Activated T-cell treated with anti-CD3 and anti-CD28 coated beads, Interleukin-2, amount 50 U/mL, for 4 hours (primary cell): ENCODE measurements at regions not wholly inside any gene's neighbourhood (a gene's known extent, or its start where the extent isn't known, plus 50 kb on each side); places are given as distances from the start of the nearest gene placed in this dataset.
"Not testable (repeated sequence)": the region's sequence is repeated elsewhere in the genome, so short reads cannot be mapped to it uniquely, and the experiment has no call there.

Source experiments
- ATAC-seq, 2 donors: fragments of 200-7000 bp; cut with Tn5 transposase; one replicate each; pipeline ENCODE4 v1.10.0; 2021
- DNase-seq: peaks from one replicate; pipeline ENCODE4 v3.0.0-alpha.2; 2020
- H3K27me3 Mint-ChIP-seq: one replicate; pipeline ENCODE4 v1.8.0; 2021; ENCODE audit warnings: low read depth, mixed read lengths
- H3K36me3 Mint-ChIP-seq: one replicate; pipeline ENCODE4 v1.8.0; 2022; ENCODE audit warnings: mixed read lengths; ENCODE audit not compliant: insufficient read depth
- H3K4me1 Mint-ChIP-seq: one replicate; pipeline ENCODE4 v1.8.0; 2021; ENCODE audit warnings: low read depth, mixed read lengths
- H3K4me3 Mint-ChIP-seq: one replicate; pipeline ENCODE4 v1.8.0; 2021; ENCODE audit warnings: mild to moderate bottlenecking, moderate library complexity, mixed read lengths
- H3K9me3 Mint-ChIP-seq: one replicate; pipeline ENCODE4 v1.8.0; 2021; ENCODE audit warnings: mixed read lengths

GRCh38 chrX:55924574-55924973 lies 207.0 kb downstream of the RRAGB start:
- peaks cover 4% of the 10 kb centered on the region for H3K36me3 Mint-ChIP-seq
- DNase-seq (no peak), ATAC-seq (no peak)
- no peak overlapping the region for H3K4me3 Mint-ChIP-seq
- no peaks in the 10 kb centered on the region for H3K27me3 Mint-ChIP-seq
- H3K4me1 Mint-ChIP-seq, result no peaks in the 10 kb centered on the region
- H3K9me3 Mint-ChIP-seq, result peaks cover 24% of the 10 kb centered on the region

- not testable (repeated sequence) for H3K36me3 Mint-ChIP-seq, H3K4me3 Mint-ChIP-seq, H3K4me1 Mint-ChIP-seq, ATAC-seq, H3K27me3 Mint-ChIP-seq, DNase-seq
- peaks cover 26% of the 10 kb centered on the region for H3K9me3 Mint-ChIP-seq
These were observed 211.0 kb downstream of the RRAGB start for GRCh38 chrX:55928529-55928928.
